BLaER1 treated with 17β-estradiol and CSF1 and Interleukin-3, amounts not matched to agents 10 nM and 100 nM (cell line): ENCODE measurements at regions not wholly inside any gene's neighbourhood (a gene's known extent, or its start where the extent isn't known, plus 50 kb on each side); places are given as distances from the start of the nearest gene placed in this dataset.
"Not testable (repeated sequence)": the region's sequence is repeated elsewhere in the genome, so short reads cannot be mapped to it uniquely, and the experiment has no call there.

ENCODE experiments used
- H3K27ac ChIP-seq, 11 experiments: shearing (Covaris generic); formaldehyde crosslinking; 2 replicates each; pipeline ENCODE4 v1.8.1; 2022
- H3K27me3 ChIP-seq, 11 experiments: shearing (Covaris generic); formaldehyde crosslinking; 2 replicates each; pipeline ENCODE4 v1.8.1; 2022
- H3K36me3 ChIP-seq, 11 experiments: shearing (Covaris generic); formaldehyde crosslinking; 2 replicates each; pipeline ENCODE4 v1.8.1; 2022
- H3K4me1 ChIP-seq, 10 experiments: shearing (Covaris generic); formaldehyde crosslinking; 2 replicates each; pipeline ENCODE4 v1.8.1; 2022
- H3K4me2 ChIP-seq, 11 experiments: shearing (Covaris generic); formaldehyde crosslinking; 2 replicates each; pipeline ENCODE4 v1.8.1; 2022
- H3K4me3 ChIP-seq, 10 experiments: shearing (Covaris generic); formaldehyde crosslinking; 2 replicates each; pipeline ENCODE4 v1.8.1; 2022
- H3K9ac ChIP-seq, 11 experiments: shearing (Covaris generic); formaldehyde crosslinking; 2 replicates each; pipeline ENCODE4 v1.8.1; 2022
- H3K9me3 ChIP-seq, 11 experiments: shearing (Covaris generic); formaldehyde crosslinking; replicated peaks in 1 of 11; 2 replicates each; pipeline ENCODE4 v1.8.1; 2022
- H4K20me1 ChIP-seq, 11 experiments: shearing (Covaris generic); formaldehyde crosslinking; 2 replicates each; pipeline ENCODE4 v1.8.1; 2022
- Cebpa-rat ChIP-seq, 11 experiments: shearing (Covaris generic); IDR thresholded peaks; 2 replicates each; pipeline ENCODE4 v1.8.1; 2022

GRCh38 chrX:131845771-131846170 lies 177.3 kb upstream of the STK26 start:
- Histone ChIP-seq H3K9ac (no peak overlapping the region), H3K36me3 (no peaks in the 10 kb centered on the region), H3K27me3 (peaks cover 89 to 100% (median 97%) of the 10 kb centered on the region in 11 experiments), H3K27ac (no peak overlapping the region), H3K9me3 (no peaks in the 10 kb centered on the region), H4K20me1 (peaks cover 0 to 41% (median 4%) of the 10 kb centered on the region in 11 experiments; a peak in 10 of 22 replicates), H3K4me1 (no peaks in the 10 kb centered on the region), H3K4me2 (no peak overlapping the region), H3K4me3 (no peak overlapping the region)
- TF ChIP-seq Cebpa-rat (IDR thresholded peaks at IDR 0.05): no peak

GRCh38 chrX:131850964-131851363 lies 172.1 kb upstream of the STK26 start:
- H3K36me3 ChIP-seq, H3K9ac ChIP-seq, H3K4me3 ChIP-seq, H3K9me3 ChIP-seq, H3K4me2 ChIP-seq, H3K4me1 ChIP-seq, H3K27ac ChIP-seq, H4K20me1 ChIP-seq: not testable (repeated sequence)
- peaks cover 95 to 100% (median 99%) of the 10 kb centered on the region in 11 experiments for H3K27me3 ChIP-seq

GRCh38 chrX:131853440-131853839 lies 169.7 kb upstream of the STK26 start:
- Histone ChIP-seq H3K27ac (no peak overlapping the region), H3K27me3 (peaks cover 97 to 100% (median 100%) of the 10 kb centered on the region in 11 experiments), H3K36me3 (no peaks in the 10 kb centered on the region), H3K9ac (no peak overlapping the region), H3K9me3 (no peaks in the 10 kb centered on the region), H3K4me3 (no peak overlapping the region), H3K4me1 (no peaks in the 10 kb centered on the region), H4K20me1 (no peaks in the 10 kb centered on the region; a peak in 3 of 22 replicates), H3K4me2 (no peak overlapping the region)
- TF ChIP-seq Cebpa-rat (IDR thresholded peaks at IDR 0.05): no peak

GRCh38 chrX:131854581-131854980 lies 168.5 kb upstream of the STK26 start:
- Histone ChIP-seq H3K36me3 (no peaks in the 10 kb centered on the region), H3K4me1 (no peaks in the 10 kb centered on the region), H3K27ac (no peak overlapping the region), H3K4me3 (no peak overlapping the region), H4K20me1 (peaks cover 0 to 8% (median 0%) of the 10 kb centered on the region in 11 experiments; a peak in 3 of 22 replicates), H3K27me3 (peaks cover 98 to 100% (median 100%) of the 10 kb centered on the region in 11 experiments), H3K9me3 (0 out of 22 replicates have a peak, but pooled peaks cover 0 to under 1% (median 0%) of the 10 kb centered on the region in 11 experiments), H3K4me2 (no peak overlapping the region), H3K9ac (no peak overlapping the region)
- TF ChIP-seq Cebpa-rat (IDR thresholded peaks at IDR 0.05): no peak

- no peaks in the 10 kb centered on the region for H3K36me3 ChIP-seq
Observed at GRCh38 chrX:131861088-131861787, 161.9 kb upstream of the STK26 start.

GRCh38 chrX:131862321-131862720 lies 160.8 kb upstream of the STK26 start:
- Histone ChIP-seq H3K9me3 (peaks cover 0 to 24% (median 4%) of the 10 kb centered on the region in 11 experiments; a peak in 5 of 22 replicates), H3K4me2 (no peak overlapping the region), H3K36me3 (no peaks in the 10 kb centered on the region), H4K20me1 (peaks cover 0 to 14% (median 0%) of the 10 kb centered on the region in 11 experiments; a peak in 3 of 22 replicates), H3K4me3 (no peak overlapping the region), H3K27me3 (peaks cover 97 to 100% (median 99%) of the 10 kb centered on the region in 11 experiments), H3K4me1 (no peaks in the 10 kb centered on the region), H3K27ac (no peak overlapping the region), H3K9ac (no peak overlapping the region)
- TF ChIP-seq Cebpa-rat (IDR thresholded peaks at IDR 0.05): no peak

More at GRCh38 chrX:131861088-131861787, 161.9 kb upstream of the STK26 start:
- TF ChIP-seq Cebpa-rat (IDR thresholded peaks at IDR 0.05): no peak
- H3K27ac ChIP-seq: no peak overlapping the region
- no peak overlapping the region for H3K4me2 ChIP-seq
- peaks cover 0 to 14% (median 0%) of the 10 kb centered on the region in 11 experiments; a peak in 3 of 22 replicates for H4K20me1 ChIP-seq
- H3K9me3 ChIP-seq: peaks cover 0 to 24% (median 4%) of the 10 kb centered on the region in 11 experiments; a peak in 5 of 22 replicates
- H3K27me3 ChIP-seq: peaks cover 97 to 100% (median 99%) of the 10 kb centered on the region in 11 experiments
- no peaks in the 10 kb centered on the region for H3K4me1 ChIP-seq
- H3K4me3 ChIP-seq: no peak overlapping the region
- no peak overlapping the region for H3K9ac ChIP-seq

- Histone ChIP-seq H3K36me3 (no peaks in the 10 kb centered on the region), H3K27me3 (peaks cover 89 to 100% (median 96%) of the 10 kb centered on the region in 11 experiments)
- no peak for TF ChIP-seq Cebpa-rat (IDR thresholded peaks at IDR 0.05)
Observed at GRCh38 chrX:131869182-131869581, 153.9 kb upstream of the STK26 start.

GRCh38 chrX:131874300-131874699 lies 148.8 kb upstream of the STK26 start:
- Histone ChIP-seq H3K4me2 (no peak overlapping the region), H4K20me1 (no peaks in the 10 kb centered on the region), H3K9me3 (peaks cover 0 to 23% (median 3%) of the 10 kb centered on the region in 11 experiments; a peak in 5 of 22 replicates), H3K4me1 (no peaks in the 10 kb centered on the region), H3K4me3 (no peak overlapping the region), H3K9ac (no peak overlapping the region), H3K36me3 (no peaks in the 10 kb centered on the region), H3K27me3 (peaks cover 82 to 91% (median 87%) of the 10 kb centered on the region in 11 experiments), H3K27ac (no peak overlapping the region)
- TF ChIP-seq Cebpa-rat (IDR thresholded peaks at IDR 0.05): no peak

More at GRCh38 chrX:131869182-131869581, 153.9 kb upstream of the STK26 start:
- Histone ChIP-seq H3K4me2 (no peak overlapping the region), H3K4me3 (no peak overlapping the region), H3K9me3 (peaks cover 0 to 12% (median 0%) of the 10 kb centered on the region in 11 experiments; a peak in 6 of 22 replicates), H4K20me1 (no peaks in the 10 kb centered on the region; a peak in 1 of 22 replicates), H3K4me1 (no peaks in the 10 kb centered on the region), H3K27ac (no peak overlapping the region), H3K9ac (no peak overlapping the region)

- H3K27ac ChIP-seq: not testable (repeated sequence)
- peaks cover 0 to 23% (median 3%) of the 10 kb centered on the region in 11 experiments; a peak in 5 of 22 replicates for H3K9me3 ChIP-seq
Observed at GRCh38 chrX:131875827-131876226, 147.3 kb upstream of the STK26 start.

More at GRCh38 chrX:131875827-131876226, 147.3 kb upstream of the STK26 start:
- not testable (repeated sequence) for H3K9ac ChIP-seq, H3K4me1 ChIP-seq, H3K4me2 ChIP-seq, H3K4me3 ChIP-seq, H3K36me3 ChIP-seq, H4K20me1 ChIP-seq
- peaks cover 82 to 91% (median 87%) of the 10 kb centered on the region in 11 experiments for H3K27me3 ChIP-seq
